Fibroblast of skin of left biceps (primary cell): ENCODE measurements at regions not wholly inside any gene's neighbourhood (a gene's known extent, or its start where the extent isn't known, plus 50 kb on each side); places are given as distances from the start of the nearest gene placed in this dataset.

Source experiments
- DNase-seq, 2 experiments: peaks; one replicate each; pipeline ENCODE4 v3.0.0-alpha.2; 2013; ENCODE audit warnings: low read depth in 2 of 2

DNA sequence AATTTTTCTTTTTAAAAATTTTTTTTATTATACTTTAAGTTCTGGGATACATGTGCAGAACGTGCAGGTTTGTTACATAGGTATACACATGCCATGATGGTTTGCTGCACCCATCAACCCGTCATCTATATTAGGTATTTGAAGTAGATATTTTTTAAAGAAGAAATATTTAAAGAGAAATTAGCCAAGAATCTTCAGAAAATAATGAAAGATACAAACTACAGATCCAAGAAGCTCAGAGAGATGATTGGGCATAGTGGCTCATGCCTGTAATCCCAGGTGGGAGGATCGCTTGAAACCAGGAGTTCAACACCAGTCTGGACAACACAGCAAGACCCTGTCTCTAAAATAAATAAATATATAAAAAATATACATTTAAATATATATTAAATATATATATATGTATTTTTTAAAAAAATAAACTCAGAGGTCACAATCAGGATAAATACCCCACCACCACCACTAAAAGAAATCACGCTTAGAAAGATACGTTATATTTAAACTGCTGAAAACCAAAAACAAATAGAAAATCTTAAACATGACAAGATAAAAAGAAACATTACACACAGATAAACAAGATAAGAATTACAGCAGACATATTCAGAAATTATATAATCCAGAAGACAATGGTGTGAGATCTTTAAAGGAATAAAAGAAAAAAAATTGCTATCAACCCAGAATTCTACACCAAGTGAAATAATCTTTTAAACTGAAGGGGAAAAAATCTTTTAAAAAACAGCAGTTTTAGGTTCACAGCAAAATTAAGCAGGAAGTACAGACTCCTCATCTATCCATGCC is 57.5 kb downstream of the CSF2 start:
- DNase-seq, result no peak

DNA sequence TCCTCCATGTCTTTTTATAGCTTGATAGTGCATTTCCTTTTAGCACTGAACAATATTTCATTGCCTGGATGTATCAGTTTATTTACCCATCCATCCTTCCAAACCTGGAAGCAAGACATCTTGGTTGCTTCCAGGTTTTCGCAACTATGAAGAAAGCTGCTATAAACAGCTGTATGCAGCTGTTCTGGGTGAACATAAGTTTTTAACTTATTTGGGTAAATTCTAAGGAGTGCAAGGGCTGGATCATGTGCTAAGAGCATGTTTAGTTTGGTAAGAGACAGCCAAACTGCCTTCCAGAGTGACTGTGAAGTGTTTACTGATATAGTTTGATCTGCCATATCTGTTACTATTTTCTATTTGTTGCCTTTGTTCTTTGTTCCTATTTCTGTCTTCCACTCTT is 58.5 kb downstream of the CSF2 start:
- no peak for DNase-seq

DNA sequence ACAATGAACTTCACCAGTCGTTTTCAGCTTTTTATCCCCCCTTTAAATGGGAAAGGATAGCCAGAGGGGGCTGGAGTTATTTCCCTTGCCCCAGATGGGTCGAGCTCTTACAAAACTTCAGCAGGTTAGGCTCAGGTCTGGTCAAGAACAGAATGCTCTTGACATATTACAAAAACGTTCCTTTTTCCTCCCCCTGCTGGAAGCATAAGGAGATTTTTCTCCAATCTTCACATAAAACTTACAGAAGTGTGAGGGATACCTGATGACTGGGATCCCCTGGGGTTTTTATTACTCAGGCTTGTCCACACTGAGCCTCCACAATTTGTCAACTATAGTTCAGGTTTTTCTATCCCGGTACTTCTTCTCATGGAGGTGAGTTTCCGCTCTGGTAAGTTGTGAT is 60.8 kb downstream of the CSF2 start:
- DNase-seq, result no peak

DNA sequence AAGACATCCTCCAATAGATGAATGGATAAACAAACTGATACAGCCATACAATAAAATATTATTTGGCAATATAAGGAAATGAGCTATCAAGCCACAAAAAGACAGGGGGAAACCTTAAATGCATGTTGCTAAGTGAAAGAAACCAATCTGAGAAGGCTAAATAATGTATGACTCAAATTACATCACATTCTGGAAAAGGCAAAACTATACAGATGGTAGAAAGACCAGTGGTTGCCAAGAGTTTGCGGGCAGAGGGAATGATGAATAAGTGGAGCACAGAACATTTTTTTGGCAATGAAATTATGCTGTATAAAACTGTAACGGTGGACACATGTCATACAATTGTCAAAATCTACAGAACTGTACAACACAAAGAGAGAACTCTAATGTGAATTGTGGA is 63.3 kb downstream of the CSF2 start:
- DNase-seq, result peak; percentile 60 to 61

DNA sequence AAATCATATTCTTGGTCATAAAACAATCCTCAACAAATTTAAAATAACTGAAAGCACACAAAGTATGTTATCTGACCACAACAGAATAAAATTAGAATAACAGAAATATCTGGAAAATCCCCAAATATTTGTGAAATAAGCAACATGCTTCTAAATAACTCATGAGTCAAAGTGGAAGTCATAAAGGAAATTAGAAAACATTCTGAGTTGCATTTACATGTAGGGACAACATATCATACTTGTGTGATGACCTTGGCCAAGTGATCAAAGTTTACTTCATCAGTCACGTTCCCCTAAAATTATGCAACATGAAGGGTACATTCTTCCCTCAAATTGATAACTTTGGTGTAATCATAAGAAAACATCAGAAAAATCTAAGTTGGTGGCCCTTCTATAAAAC is 64.7 kb downstream of the CSF2 start:
- no peak for DNase-seq
